GM12878 (cell line): ENCODE measurements at regions not wholly inside any gene's neighbourhood (a gene's known extent, or its start where the extent isn't known, plus 50 kb on each side); places are given as distances from the start of the nearest gene placed in this dataset.

ENCODE experiments used
- ATAC-seq: fragments of 200-7000 bp; cut with Tn5 transposase; 3 replicates; pipeline ENCODE4 v1.9.1; 2020; ENCODE audit warnings: mild to moderate bottlenecking, moderate library complexity
- BruUV-seq: library from RNA; stranded (reverse); fragments of 400-500 nt; replicated peaks from 2 replicates; lab custom pipeline; 2021; lab: Mats Ljungman, UMichigan
- CTCF ChIA-PET: fragments of 300-600 bp; sonication (Branson Sonifier 250); formaldehyde crosslinking; extraction: SDS; loops from one replicate; lab custom pipeline; 2021; ENCODE audit warnings: inconsistent platforms; lab: Yijun Ruan, JAX
- POLR2A ChIA-PET: fragments of 350-600 bp; formaldehyde crosslinking; extraction: SDS; loops from one replicate; lab custom pipeline; 2021; ENCODE audit warnings: inconsistent platforms; lab: Charles Lee
- RAD21 ChIA-PET: fragments of 300-600 bp; sonication (Branson Sonifier 250); formaldehyde crosslinking; loops from one replicate; lab custom pipeline; 2023; ENCODE audit warnings: antibody characterized with exemption; ENCODE audit not compliant: unreplicated experiment; lab: Charles Lee
- SMC1A ChIA-PET: fragments of 300-600 bp; sonication (Branson Sonifier 250); formaldehyde crosslinking; loops from one replicate; lab custom pipeline; 2023; ENCODE audit not compliant: unreplicated experiment, uncharacterized antibody; lab: Charles Lee
- DNase-seq: peaks from one replicate; pipeline ENCODE4 v3.0.0-alpha.2; 2011; ENCODE audit warnings: low read depth, low spot score
- FAIRE-seq: peaks from 3 replicates; lab custom pipeline; 2011; peaks lifted over from hg19 to GRCh38; lab: Jason Lieb, UNC
- H2AFZ ChIP-seq: 2 replicates; pipeline ENCODE4 v1.6.0; 2011; ENCODE audit warnings: low read depth, low read length, control low read depth; ENCODE audit not compliant: control insufficient read depth
- H3K27ac ChIP-seq: 2 replicates; pipeline ENCODE4 v1.5.1; 2011; ENCODE audit warnings: control low read depth; ENCODE audit not compliant: control insufficient read depth, insufficient read depth
- H3K27me3 ChIP-seq, 2 experiments: replicated peaks in 1 of 2; 2 replicates each; pipeline versions ENCODE4 v1.6.0 to v1.6.1; 2011; ENCODE audit warnings: low read length in 1 of 2; ENCODE audit not compliant: control insufficient read depth in 2 of 2, insufficient read depth in 2 of 2
- H3K36me3 ChIP-seq, 2 experiments: 2 replicates each; pipeline ENCODE4 v1.5.1; 2011; ENCODE audit warnings: low read length in 1 of 2; ENCODE audit not compliant: control insufficient read depth in 2 of 2, insufficient read depth in 2 of 2
- H3K4me1 ChIP-seq: 2 replicates; pipeline ENCODE4 v1.6.1; 2011; ENCODE audit warnings: mild to moderate bottlenecking, low read length, moderate library complexity, mixed read lengths; ENCODE audit not compliant: control insufficient read depth, insufficient read depth
- H3K4me2 ChIP-seq: 2 replicates; pipeline ENCODE4 v1.6.0; 2011; ENCODE audit warnings: control low read depth; ENCODE audit not compliant: control insufficient read depth, insufficient read depth
- H3K4me3 ChIP-seq: fragments of 200-600 bp; sonication (generic); 2 replicates; pipeline ENCODE4 v1.5.1; 2016
- H3K79me2 ChIP-seq: 2 replicates; pipeline ENCODE4 v1.6.0; 2011; ENCODE audit warnings: low read length; ENCODE audit not compliant: control insufficient read depth, insufficient read depth
- H3K9ac ChIP-seq: 2 replicates; pipeline ENCODE4 v1.8.0; 2011; ENCODE audit warnings: low read length, control low read depth, mixed read lengths; ENCODE audit not compliant: control insufficient read depth, insufficient read depth
- H3K9me3 ChIP-seq: replicated peaks from 3 replicates; pipeline ENCODE4 v1.5.1; 2011; ENCODE audit warnings: mild to moderate bottlenecking, low read length; ENCODE audit not compliant: control insufficient read depth, insufficient read depth
- H4K20me1 ChIP-seq: 2 replicates; pipeline ENCODE4 v1.6.0; 2011; ENCODE audit not compliant: control insufficient read depth, insufficient read depth
- BRCA1 ChIP-seq: IDR thresholded peaks from 2 replicates; pipeline ENCODE4 v1.6.1; 2011; ENCODE audit warnings: low read depth, low read length, improper control_type of control experiment
- CBX5 ChIP-seq: sonication (generic); IDR thresholded peaks from 2 replicates; pipeline ENCODE4 v1.6.1; 2016; ENCODE audit warnings: low read depth, moderate library complexity, mild to moderate bottlenecking, inconsistent platforms
- CREM ChIP-seq: IDR thresholded peaks from 2 replicates; pipeline ENCODE4 v1.6.1; 2014; ENCODE audit warnings: antibody characterized with exemption, low read depth
- GATAD2B ChIP-seq: fragments of 450-650 bp; conservative IDR thresholded peaks from 2 replicates; pipeline ENCODE4 v1.6.1; 2017; ENCODE audit warnings: low read depth, mild to moderate bottlenecking, moderate library complexity
- IKZF2 ChIP-seq, 2 experiments: fragments of 450-650 bp; IDR thresholded peaks; 2 replicates each; pipeline ENCODE4 v1.6.1; 2017; ENCODE audit warnings: mild to moderate bottlenecking in 2 of 2, moderate library complexity in 2 of 2
- IRF3 ChIP-seq: fragments of 450-650 bp; IDR thresholded peaks from 2 replicates; pipeline ENCODE4 v1.6.1; 2014; ENCODE audit warnings: mild to moderate bottlenecking
- IRF5 ChIP-seq: fragments of 450-650 bp; IDR thresholded peaks from 2 replicates; pipeline ENCODE4 v1.6.1; 2017; ENCODE audit warnings: borderline replicate concordance
- LARP7 ChIP-seq: fragments of 450-650 bp; IDR thresholded peaks from 2 replicates; pipeline ENCODE4 v1.6.1; 2017; ENCODE audit warnings: mild to moderate bottlenecking
- MLLT1 ChIP-seq: fragments of 450-650 bp; IDR thresholded peaks from 2 replicates; pipeline ENCODE4 v1.6.1; 2016; ENCODE audit warnings: mild to moderate bottlenecking
- NR2C1 ChIP-seq: fragments of 450-650 bp; IDR thresholded peaks from 2 replicates; pipeline ENCODE4 v1.6.1; 2017; ENCODE audit warnings: antibody characterized with exemption, mild to moderate bottlenecking, moderate library complexity
- RBBP5 ChIP-seq: fragments of 200-600 bp; sonication (generic); conservative IDR thresholded peaks from 2 replicates; pipeline ENCODE4 v1.6.1; 2016
- SMC3 ChIP-seq: IDR thresholded peaks from 2 replicates; pipeline ENCODE4 v1.6.1; 2011; ENCODE audit warnings: low read length, improper control_type of control experiment, borderline replicate concordance
- TCF3 ChIP-seq: IDR thresholded peaks from 2 replicates; pipeline ENCODE4 v1.6.1; 2012; ENCODE audit warnings: low read depth, mild to moderate bottlenecking, low read length, borderline replicate concordance; ENCODE audit not compliant: insufficient read depth
- ZNF384 ChIP-seq: IDR thresholded peaks from 2 replicates; pipeline ENCODE4 v1.6.1; 2012; ENCODE audit warnings: low read depth, mild to moderate bottlenecking, low read length, improper control_type of control experiment, borderline replicate concordance
- WGBS: methylation state at CpG from one replicate; pipeline ENCODE4 v1.1.6; 2016; ENCODE audit warnings: low lambda C conversion rate; ENCODE audit not compliant: insufficient replicate concordance, insufficient coverage; ENCODE audit errors: missing lambda C conversion rate; 5-methylcytosine and 5-hydroxymethylcytosine counted together
- in situ Hi-C: fragments of 300-500 bp; cut with MboI; formaldehyde crosslinking; loops from 9 replicates; pipeline ENCODE4 v1.14.3; 2018; ENCODE audit warnings: mixed read lengths
- intact Hi-C: fragments of 100-400 bp; cut with micrococcal nuclease; formaldehyde crosslinking; loops from one replicate; pipeline ENCODE4 v1.14.2; 2022; ENCODE audit not compliant: unreplicated experiment

GRCh38 chr13:111506125-111506524 is 185.7 kb downstream of the TEX29 start:
- FAIRE-seq: no peak
- in situ Hi-C loops: no loop called here

More at GRCh38 chr13:111506125-111506524, 185.7 kb downstream of the TEX29 start:
- ATAC-seq (no peak), DNase-seq (no peak)
- Histone ChIP-seq H3K79me2 (no peaks in the 10 kb centered on the region), H3K27ac (no peak overlapping the region), H4K20me1 (no peaks in the 10 kb centered on the region), H3K4me2 (no peak overlapping the region), H3K27me3 (no peaks in the 10 kb centered on the region), H2AFZ (no peak overlapping the region), H3K9me3 (no peaks in the 10 kb centered on the region; the same call in 2 of the 3 replicates), H3K4me3 (no peak overlapping the region), H3K4me1 (no peaks in the 10 kb centered on the region), H3K36me3 (no peaks in the 10 kb centered on the region)
- POLR2A ChIA-PET: no interaction called here
- RAD21 ChIA-PET: no interaction called here
- WGBS: 26% methylated on average over 6 of the region's 6 CpGs
- SMC1A ChIA-PET: no interaction called here
- CTCF ChIA-PET: no interaction called here
- intact Hi-C loops: no loop called here
- TF ChIP-seq LARP7: no peak
- no peak for TF ChIP-seq IRF3
- TF ChIP-seq TCF3: no peak
- no peak for TF ChIP-seq ZNF384
- no peak for TF ChIP-seq NR2C1
- TF ChIP-seq CREM: no peak
- TF ChIP-seq SMC3: no peak
- no peak for TF ChIP-seq IKZF2 (IDR thresholded peaks at IDR 0.05)
- no peak for TF ChIP-seq BRCA1
- no peak for TF ChIP-seq IRF5
- TF ChIP-seq MLLT1: no peak
- no peak for TF ChIP-seq GATAD2B
- no peak for TF ChIP-seq CBX5
- TF ChIP-seq RBBP5: no peak
- TF ChIP-seq, all 136 proteins: peak for 0
- H3K9ac ChIP-seq: no peak overlapping the region
- BruUV-seq: no TSS peak
